DND-41 (cell line): ENCODE measurements at regions not wholly inside any gene's neighbourhood (a gene's known extent, or its start where the extent isn't known, plus 50 kb on each side); places are given as distances from the start of the nearest gene placed in this dataset.

Experiments
- ATAC-seq: fragments of 200-7000 bp; cut with Tn5 transposase; 3 replicates; pipeline ENCODE4 v1.9.1; 2021; ENCODE audit warnings: low read depth; ENCODE audit not compliant: insufficient read depth
- DNase-seq: peaks from one replicate; pipeline ENCODE4 v3.0.0-alpha.2; 2020
- H2AFZ ChIP-seq: 2 replicates; pipeline ENCODE4 v1.6.0; 2012; ENCODE audit warnings: low read depth, low read length
- H3K27ac ChIP-seq: 2 replicates; pipeline ENCODE4 v1.5.1; 2012; ENCODE audit warnings: low read length, inconsistent platforms
- H3K27me3 ChIP-seq: fragments of 200-600 bp; sonication (generic); 2 replicates; pipeline ENCODE4 v1.6.0; 2012; ENCODE audit warnings: low read length, mild to moderate bottlenecking, inconsistent platforms; ENCODE audit not compliant: insufficient read depth, poor library complexity
- H3K36me3 ChIP-seq: 2 replicates; pipeline ENCODE4 v1.5.1; 2012; ENCODE audit warnings: low read length, inconsistent platforms; ENCODE audit not compliant: insufficient read depth
- H3K4me1 ChIP-seq: 2 replicates; pipeline ENCODE4 v1.5.1; 2012; ENCODE audit warnings: mild to moderate bottlenecking, low read length; ENCODE audit not compliant: insufficient read depth
- H3K4me2 ChIP-seq: 2 replicates; pipeline ENCODE4 v1.6.0; 2012; ENCODE audit warnings: mild to moderate bottlenecking, moderate library complexity, low read length, inconsistent platforms; ENCODE audit not compliant: insufficient read depth
- H3K4me3 ChIP-seq, 2 experiments: fragments of 200-600 bp in 1 of 2; shearing (Covaris generic) in 1 of 2; 2 replicates each; pipeline ENCODE4 v1.5.1; 2012 to 2016; ENCODE audit warnings: inconsistent platforms in 2 of 2, low read length in 2 of 2, mild to moderate bottlenecking in 2 of 2, low read depth in 1 of 2, moderate library complexity in 1 of 2
- H3K79me2 ChIP-seq: 2 replicates; pipeline ENCODE4 v1.6.0; 2012; ENCODE audit warnings: low read length, inconsistent platforms; ENCODE audit not compliant: insufficient read depth
- H3K9ac ChIP-seq: 2 replicates; pipeline ENCODE4 v1.6.0; 2012; ENCODE audit warnings: low read depth, mild to moderate bottlenecking, inconsistent platforms, low read length, moderate library complexity
- H3K9me3 ChIP-seq: 2 replicates; pipeline ENCODE4 v1.5.1; 2012; ENCODE audit warnings: low read length, moderate library complexity, mild to moderate bottlenecking, inconsistent platforms; ENCODE audit not compliant: insufficient read depth, severe bottlenecking
- H4K20me1 ChIP-seq: 2 replicates; pipeline ENCODE4 v1.6.0; 2012; ENCODE audit warnings: low read length; ENCODE audit not compliant: insufficient read depth
- EZH2 ChIP-seq: IDR thresholded peaks from 3 replicates; pipeline ENCODE4 v1.6.1; 2012; ENCODE audit warnings: borderline replicate concordance, low read depth, mild to moderate bottlenecking, moderate library complexity, low read length, inconsistent platforms; ENCODE audit not compliant: severe bottlenecking
- TF ChIP-seq, protein P1 (sequence below): IDR thresholded peaks from 2 replicates; pipeline ENCODE4 v1.5.1; 2012; ENCODE audit warnings: borderline replicate concordance, low read length, moderate library complexity, mild to moderate bottlenecking; ENCODE audit not compliant: poor library complexity, severe bottlenecking; ENCODE audit errors: extremely low read depth

GRCh38 chr2:45259547-45260160 lies 250.4 kb upstream of the SIX2 start:
- Histone ChIP-seq H3K4me3 (no peak overlapping the region), H3K27ac (no peak overlapping the region), H3K79me2 (no peaks in the 10 kb centered on the region), H4K20me1 (no peaks in the 10 kb centered on the region), H2AFZ (no peak overlapping the region), H3K9ac (no peak overlapping the region), H3K36me3 (no peaks in the 10 kb centered on the region), H3K4me1 (peaks cover 39% of the 10 kb centered on the region), H3K4me2 (no peak overlapping the region), H3K9me3 (no peaks in the 10 kb centered on the region), H3K27me3 (no peaks in the 10 kb centered on the region)
- TF ChIP-seq, protein P1, sequence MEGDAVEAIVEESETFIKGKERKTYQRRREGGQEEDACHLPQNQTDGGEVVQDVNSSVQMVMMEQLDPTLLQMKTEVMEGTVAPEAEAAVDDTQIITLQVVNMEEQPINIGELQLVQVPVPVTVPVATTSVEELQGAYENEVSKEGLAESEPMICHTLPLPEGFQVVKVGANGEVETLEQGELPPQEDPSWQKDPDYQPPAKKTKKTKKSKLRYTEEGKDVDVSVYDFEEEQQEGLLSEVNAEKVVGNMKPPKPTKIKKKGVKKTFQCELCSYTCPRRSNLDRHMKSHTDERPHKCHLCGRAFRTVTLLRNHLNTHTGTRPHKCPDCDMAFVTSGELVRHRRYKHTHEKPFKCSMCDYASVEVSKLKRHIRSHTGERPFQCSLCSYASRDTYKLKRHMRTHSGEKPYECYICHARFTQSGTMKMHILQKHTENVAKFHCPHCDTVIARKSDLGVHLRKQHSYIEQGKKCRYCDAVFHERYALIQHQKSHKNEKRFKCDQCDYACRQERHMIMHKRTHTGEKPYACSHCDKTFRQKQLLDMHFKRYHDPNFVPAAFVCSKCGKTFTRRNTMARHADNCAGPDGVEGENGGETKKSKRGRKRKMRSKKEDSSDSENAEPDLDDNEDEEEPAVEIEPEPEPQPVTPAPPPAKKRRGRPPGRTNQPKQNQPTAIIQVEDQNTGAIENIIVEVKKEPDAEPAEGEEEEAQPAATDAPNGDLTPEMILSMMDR: no peak
- no peak for TF ChIP-seq EZH2
- ATAC-seq: no peak
- no peak for DNase-seq

GRCh38 chr2:45259138-45259537 lies 249.9 kb upstream of the SIX2 start:
- no peak overlapping the region for H2AFZ ChIP-seq
- no peaks in the 10 kb centered on the region for H3K36me3 ChIP-seq
- no peaks in the 10 kb centered on the region for H3K9me3 ChIP-seq
- no peaks in the 10 kb centered on the region for H3K27me3 ChIP-seq
- no peaks in the 10 kb centered on the region for H3K79me2 ChIP-seq
- DNase-seq: no peak
- peaks cover 36% of the 10 kb centered on the region for H3K4me1 ChIP-seq
- TF ChIP-seq EZH2: no peak
- TF ChIP-seq, protein P1: no peak
- no peak overlapping the region for H3K4me2 ChIP-seq
- H3K27ac ChIP-seq: no peak overlapping the region
- H4K20me1 ChIP-seq: no peaks in the 10 kb centered on the region
- no peak for ATAC-seq
- H3K9ac ChIP-seq: no peak overlapping the region
- no peak overlapping the region for H3K4me3 ChIP-seq

- Histone ChIP-seq H3K4me3 (no peak overlapping the region), H3K79me2 (no peaks in the 10 kb centered on the region), H3K9ac (no peak overlapping the region), H3K4me2 (no peak overlapping the region), H3K4me1 (peaks cover 28% of the 10 kb centered on the region), H3K36me3 (no peaks in the 10 kb centered on the region), H3K27me3 (no peaks in the 10 kb centered on the region), H3K9me3 (no peaks in the 10 kb centered on the region), H2AFZ (no peak overlapping the region; the same call in 1 of the 2 replicates), H3K27ac (no peak overlapping the region), H4K20me1 (no peaks in the 10 kb centered on the region)
- DNase-seq (no peak), ATAC-seq (no peak)
- no peak for TF ChIP-seq EZH2
- TF ChIP-seq, protein P1: no peak
These were observed 249.1 kb upstream of the SIX2 start for GRCh38 chr2:45258311-45258710.
